GM12892 (cell line): ENCODE measurements at regions not wholly inside any gene's neighbourhood (a gene's known extent, or its start where the extent isn't known, plus 50 kb on each side); places are given as distances from the start of the nearest gene placed in this dataset.

ENCODE experiments used
- POLR2A ChIP-seq: IDR thresholded peaks from 2 replicates; pipeline ENCODE4 v1.6.1; 2011; ENCODE audit warnings: low read depth, low read length, control low read depth
- POLR2AphosphoS5 ChIP-seq: IDR thresholded peaks from 2 replicates; pipeline ENCODE4 v1.6.1; 2011; ENCODE audit warnings: low read depth, low read length, control low read depth
- TAF1 ChIP-seq: IDR thresholded peaks from 2 replicates; pipeline ENCODE4 v1.6.1; 2011; ENCODE audit warnings: low read depth, mild to moderate bottlenecking, control low read depth, low read length, borderline replicate concordance

GRCh38 chr17:30600830-30601494, 123.8 kb downstream of the GOSR1 start:
- TF ChIP-seq POLR2A (no peak), POLR2AphosphoS5 (no peak), TAF1 (no peak)
